Inflammatory macrophage (primary cell): ENCODE measurements at regions not wholly inside any gene's neighbourhood (a gene's known extent, or its start where the extent isn't known, plus 50 kb on each side); places are given as distances from the start of the nearest gene placed in this dataset.

Source experiments
- DNase-seq, 2 donors: peaks; one replicate each; pipeline ENCODE4 v3.0.0-alpha.2; 2020 to 2022

DNA sequence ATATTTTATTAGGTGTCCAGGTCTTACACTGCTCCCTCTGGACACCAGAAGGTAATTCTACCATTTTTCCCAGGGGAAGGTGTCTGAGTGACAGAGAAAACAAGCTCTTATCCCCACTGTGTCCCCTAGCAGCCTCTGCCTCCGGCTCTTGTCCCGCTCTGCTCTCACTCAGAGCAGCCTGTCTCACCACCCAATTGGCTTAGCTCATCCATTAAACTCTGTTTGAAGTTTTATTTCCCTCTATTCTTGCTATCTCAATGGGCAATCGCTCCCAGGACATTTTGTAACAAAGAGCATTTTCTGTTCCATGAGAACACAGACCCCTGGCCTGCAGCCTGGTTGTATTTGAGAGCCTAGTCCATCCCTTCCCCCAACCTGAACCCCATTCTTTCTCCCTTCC, 90.6 kb upstream of the LDAH start:
- DNase-seq: no peak

DNA sequence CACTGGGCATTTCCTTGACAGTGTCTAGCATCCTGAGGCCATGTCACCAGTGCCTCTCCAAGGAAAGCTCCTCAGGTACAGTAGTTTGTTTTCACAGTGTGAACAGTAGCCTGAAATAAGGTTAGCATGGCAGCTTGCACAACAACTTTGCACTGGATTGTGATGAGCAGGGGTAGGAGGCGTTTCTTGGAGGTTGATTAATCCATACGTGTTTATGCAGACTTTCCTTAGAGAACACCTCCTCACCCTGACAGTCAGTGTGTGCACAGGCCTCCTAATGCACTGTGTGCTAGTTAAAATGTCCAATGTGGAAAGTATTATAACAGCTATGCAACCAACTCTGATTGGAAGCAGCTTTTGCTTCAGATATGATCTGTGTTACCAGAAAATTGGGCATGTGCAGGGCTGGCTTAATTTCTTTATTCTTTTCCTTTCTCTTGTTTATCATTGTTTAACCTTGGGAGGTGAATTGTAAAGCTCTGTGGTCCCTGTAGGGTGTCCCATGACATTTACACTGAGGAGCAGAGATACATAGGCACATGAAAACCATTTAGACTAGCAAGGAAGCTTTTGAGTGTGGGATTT, 77.2 kb upstream of the LDAH start:
- DNase-seq: no peak

- no peak for DNase-seq
Observed at GRCh38 chr2:20897874-20898453, 75.1 kb upstream of the LDAH start.

DNA sequence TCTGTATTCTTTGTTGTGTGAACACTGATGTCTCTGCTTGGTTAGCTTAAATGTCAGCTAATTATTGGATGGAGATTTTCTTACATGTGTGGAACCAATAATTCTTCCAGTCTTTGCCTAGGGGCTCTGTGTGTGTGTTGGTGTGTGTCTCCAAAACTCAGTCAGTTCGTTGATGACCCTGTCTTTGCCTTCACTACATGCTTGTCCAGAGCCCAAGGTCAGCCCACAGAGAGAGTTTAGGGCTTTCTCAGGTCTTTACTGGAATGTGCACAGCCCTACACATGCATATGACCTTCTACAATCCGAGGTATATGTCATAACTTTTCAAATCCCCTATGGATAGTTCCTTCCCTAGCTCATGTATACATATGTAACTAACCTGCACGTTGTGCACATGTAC, 74.1 kb upstream of the LDAH start:
- DNase-seq: no peak

- no peak for DNase-seq
Observed at GRCh38 chr2:20884829-20885228, 61.9 kb upstream of the LDAH start.

GRCh38 chr2:20882466-20883170, 59.7 kb upstream of the LDAH start:
- no peak for DNase-seq

- no peak for DNase-seq
Observed at GRCh38 chr2:20880221-20880771, 57.4 kb upstream of the LDAH start.

DNA sequence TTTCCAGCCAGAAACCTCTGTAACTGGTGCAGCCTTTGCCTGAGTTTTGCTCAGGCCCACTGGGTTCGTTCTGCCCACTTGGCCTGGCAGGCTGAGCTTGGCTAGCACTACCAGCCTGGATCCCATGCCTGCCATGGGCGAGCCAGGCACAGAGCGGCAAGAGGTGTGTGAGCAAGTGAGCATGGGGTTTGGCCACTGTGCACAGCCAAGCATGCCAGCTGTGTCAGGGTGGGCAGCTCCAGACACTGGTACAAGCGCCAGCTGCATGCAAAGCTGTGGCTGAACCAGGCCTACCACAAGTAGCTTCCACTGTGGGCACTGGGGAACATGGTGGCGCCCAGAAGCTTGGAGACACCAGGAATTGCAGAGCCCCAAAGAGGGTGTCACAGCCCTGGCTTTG, 56.3 kb upstream of the LDAH start:
- DNase-seq: no peak

- DNase-seq: no peak
Observed at GRCh38 chr2:20877960-20878359, 55.1 kb upstream of the LDAH start.
